ENCODE measurements at regions not wholly inside any gene's neighbourhood (a gene's known extent, or its start where the extent isn't known, plus 50 kb on each side); places are given as distances from the start of the nearest gene placed in this dataset.

GRCh38 chr4:180394730-180395129 lies 1848.5 kb upstream of the TENM3 start:
- intact Hi-C loops (cut with DNase I; ENCODE audit: low total_unique reads) = no loop called here
- H3K4me3 ChIP-seq (ENCODE audit: low read depth, poor library complexity, severe bottlenecking) = no peak overlapping the region
- WGBS, 2 donors = 86 to 92% methylated on average over 3 of the region's 3 CpGs
- no peak for TF ChIP-seq POLR2A (IDR thresholded peaks at IDR 0.05)
- no peak for TF ChIP-seq CTCF (IDR thresholded peaks at IDR 0.05)
- no peak for DNase-seq (ENCODE audit: low spot score in 2 of 2)

GRCh38 chr4:180398564-180398963 lies 1844.6 kb upstream of the TENM3 start:
- 61 to 72% methylated on average over 4 of the region's 4 CpGs for WGBS, 2 donors
- TF ChIP-seq CTCF (IDR thresholded peaks at IDR 0.05) (no peak), POLR2A (IDR thresholded peaks at IDR 0.05) (no peak)
- intact Hi-C loops (cut with DNase I; ENCODE audit: low total_unique reads) = no loop called here
- DNase-seq (ENCODE audit: low spot score in 2 of 2) = no peak
- H3K4me3 ChIP-seq (ENCODE audit: low read depth, poor library complexity, severe bottlenecking) = no peak overlapping the region

- no peak for DNase-seq (ENCODE audit: low spot score in 2 of 2)
- TF ChIP-seq CTCF (IDR thresholded peaks at IDR 0.05) (no peak), POLR2A (IDR thresholded peaks at IDR 0.05) (no peak)
- WGBS, 2 donors = 63 to 71% methylated on average over 4 of the region's 4 CpGs
- no peak overlapping the region for H3K4me3 ChIP-seq (ENCODE audit: low read depth, poor library complexity, severe bottlenecking)
- intact Hi-C loops (cut with DNase I; ENCODE audit: low total_unique reads) = no loop called here
Measured at GRCh38 chr4:180407275-180407885, 1835.8 kb upstream of the TENM3 start.

- 71 to 73% methylated on average over 6 of the region's 6 CpGs for WGBS, 2 donors
- TF ChIP-seq POLR2A (IDR thresholded peaks at IDR 0.05) = no peak
- no peak for TF ChIP-seq CTCF (IDR thresholded peaks at IDR 0.05)
- DNase-seq (ENCODE audit: low spot score in 2 of 2) = no peak
- no peak overlapping the region for H3K4me3 ChIP-seq (ENCODE audit: low read depth, poor library complexity, severe bottlenecking)
- intact Hi-C loops (cut with DNase I; ENCODE audit: low total_unique reads) = no loop called here
Measured at GRCh38 chr4:180418819-180419531, 1824.2 kb upstream of the TENM3 start.

- intact Hi-C loops (cut with DNase I; ENCODE audit: low total_unique reads) = no loop called here
- no peak for DNase-seq (ENCODE audit: low spot score in 2 of 2)
- WGBS, 2 donors = 81 to 83% methylated on average over 5 of the region's 5 CpGs
- TF ChIP-seq POLR2A (IDR thresholded peaks at IDR 0.05) (no peak), CTCF (IDR thresholded peaks at IDR 0.05) (no peak)
- no peak overlapping the region for H3K4me3 ChIP-seq (ENCODE audit: low read depth, poor library complexity, severe bottlenecking)
Measured at GRCh38 chr4:180422989-180423711, 1820.1 kb upstream of the TENM3 start.
